Common myeloid progenitor, CD34-positive (primary cell): ENCODE measurements at regions not wholly inside any gene's neighbourhood (a gene's known extent, or its start where the extent isn't known, plus 50 kb on each side); places are given as distances from the start of the nearest gene placed in this dataset.

Experiments used
- CTCF ChIA-PET: fragments of 350-600 bp; sonication (Branson Sonifier 250); formaldehyde crosslinking; loops from one replicate; lab custom pipeline; 2021; ENCODE audit warnings: antibody characterized with exemption; lab: Charles Lee
- POLR2A ChIA-PET: fragments of 350-600 bp; sonication (Branson Sonifier 250); formaldehyde crosslinking; loops from one replicate; lab custom pipeline; 2021; ENCODE audit warnings: antibody characterized with exemption; lab: Charles Lee
- DNase-seq, 3 donors: peaks; one replicate each; pipeline versions ENCODE4 v3.0.0 to v3.0.0-alpha.2; 2013
- H3K27ac ChIP-seq, 2 experiments: 1 replicate in 1 of 2; 2 replicates in 1 of 2; pipeline ENCODE4 v1.7.0; 2013; ENCODE audit warnings: inconsistent platforms in 2 of 2, low read length in 2 of 2, mild to moderate bottlenecking in 2 of 2, low read depth in 1 of 2, moderate library complexity in 1 of 2; ENCODE audit not compliant: severe bottlenecking in 2 of 2, insufficient read depth in 1 of 2, poor library complexity in 1 of 2
- H3K27me3 ChIP-seq, 5 experiments: replicated peaks in 2 of 5; 1 replicate in 3 of 5; 2 replicates in 2 of 5; pipeline versions ENCODE4 v1.6.1 to v1.7.0; 2013; ENCODE audit warnings: low read length in 4 of 5, mild to moderate bottlenecking in 2 of 5, moderate library complexity in 2 of 5, inconsistent platforms in 1 of 5; ENCODE audit not compliant: insufficient read depth in 5 of 5, control insufficient read depth in 4 of 5
- H3K36me3 ChIP-seq, 4 experiments: 1 replicate in 2 of 4; 2 replicates in 2 of 4; pipeline versions ENCODE4 v1.6.1 to v1.7.0; 2013; ENCODE audit warnings: low read length in 3 of 4, control low read depth in 1 of 4, mild to moderate bottlenecking in 1 of 4; ENCODE audit not compliant: control insufficient read depth in 4 of 4, insufficient read depth in 4 of 4
- H3K4me1 ChIP-seq, 4 experiments: 1 replicate in 3 of 4; 2 replicates in 1 of 4; pipeline versions ENCODE4 v1.6.1 to v1.7.1; 2013; ENCODE audit warnings: low read length in 3 of 4, mild to moderate bottlenecking in 3 of 4, control low read depth in 1 of 4, inconsistent platforms in 1 of 4, moderate library complexity in 1 of 4; ENCODE audit not compliant: control insufficient read depth in 4 of 4, insufficient read depth in 4 of 4; ENCODE audit errors: control extremely low read depth in 1 of 4
- H3K4me3 ChIP-seq, 7 experiments: 1 replicate in 4 of 7; 2 replicates in 3 of 7; pipeline versions ENCODE4 v1.5.1 to v1.7.0; 2013; ENCODE audit warnings: mild to moderate bottlenecking in 7 of 7, low read length in 6 of 7, moderate library complexity in 6 of 7, inconsistent platforms in 2 of 7, low read depth in 2 of 7, control low read depth in 1 of 7; ENCODE audit not compliant: insufficient read depth in 4 of 7, control insufficient read depth in 1 of 7; ENCODE audit errors: extremely low read depth in 1 of 7
- H3K9me3 ChIP-seq, 5 experiments: 1 replicate in 4 of 5; 2 replicates in 1 of 5; pipeline versions ENCODE4 v1.6.1 to v1.7.1; 2013; ENCODE audit warnings: low read length in 4 of 5, mild to moderate bottlenecking in 2 of 5, inconsistent platforms in 1 of 5, low read depth in 1 of 5, moderate library complexity in 1 of 5; ENCODE audit not compliant: control insufficient read depth in 4 of 5, insufficient read depth in 2 of 5; ENCODE audit errors: control extremely low read depth in 1 of 5
- whole genome bisulfite sequencing: methylation state at CpG from one replicate; pipeline ENCODE4 v1.1.5; 2013; ENCODE audit not compliant: insufficient coverage; 5-methylcytosine and 5-hydroxymethylcytosine counted together

DNA sequence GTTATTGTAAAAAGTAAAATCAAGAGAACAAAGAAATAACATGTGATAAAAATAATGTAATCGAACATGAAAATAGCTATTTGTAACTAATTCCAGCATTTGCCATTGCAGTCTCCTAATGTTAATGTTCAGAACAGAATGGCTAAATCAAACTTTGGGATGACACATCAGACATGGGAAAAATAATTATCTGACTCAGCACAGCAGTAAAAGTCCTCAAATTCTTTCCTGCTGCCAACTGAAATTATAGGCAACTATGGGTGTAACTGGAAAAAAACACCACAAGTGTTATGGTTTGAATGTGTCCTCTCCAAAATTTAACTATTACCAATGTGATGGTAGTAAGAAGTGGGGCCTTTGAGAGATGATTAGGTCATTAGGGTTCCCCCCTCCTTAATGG, 446.7 kb downstream of the C3orf38 start:
- Histone ChIP-seq H3K9me3 (peaks cover 0 to 3% (median 0%) of the 10 kb centered on the region in 5 experiments), H3K4me3 (no peak overlapping the region), H3K4me1 (no peaks in the 10 kb centered on the region), H3K36me3 (no peaks in the 10 kb centered on the region), H3K27ac (no peak overlapping the region), H3K27me3 (no peaks in the 10 kb centered on the region)
- no peak for DNase-seq
- WGBS: no CpG with 5 or more reads among the region's 1 CpG
- ChIA-PET POLR2A (no interaction called here), CTCF (no interaction called here)

DNA sequence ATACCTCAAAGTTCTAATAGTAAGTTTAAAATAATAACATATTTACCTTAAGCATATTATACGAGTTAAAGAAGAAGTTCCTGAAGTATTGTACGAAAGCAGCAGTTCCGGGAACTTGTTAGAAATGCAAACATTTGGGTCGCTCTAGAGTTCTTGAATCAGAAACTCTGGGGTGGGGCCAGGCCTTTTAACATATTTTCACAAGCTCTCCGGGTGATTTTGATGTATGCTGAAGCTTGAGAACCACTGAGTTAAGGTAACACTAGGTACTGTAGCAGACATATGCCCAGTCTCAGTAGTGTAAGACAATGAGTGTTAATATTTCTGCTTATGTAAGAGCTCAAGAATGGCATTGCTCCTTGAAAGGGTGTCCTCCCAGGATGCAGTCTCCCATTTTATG, 461.1 kb downstream of the C3orf38 start:
- H3K4me3 ChIP-seq: no peak overlapping the region
- WGBS: 100% methylated on average over 4 of the region's 5 CpGs
- POLR2A ChIA-PET: no interaction called here
- H3K36me3 ChIP-seq: no peaks in the 10 kb centered on the region
- no peak overlapping the region for H3K27ac ChIP-seq
- no peaks in the 10 kb centered on the region for H3K9me3 ChIP-seq
- DNase-seq: no peak
- H3K27me3 ChIP-seq: no peaks in the 10 kb centered on the region
- H3K4me1 ChIP-seq: no peaks in the 10 kb centered on the region
- CTCF ChIA-PET: no interaction called here

DNA sequence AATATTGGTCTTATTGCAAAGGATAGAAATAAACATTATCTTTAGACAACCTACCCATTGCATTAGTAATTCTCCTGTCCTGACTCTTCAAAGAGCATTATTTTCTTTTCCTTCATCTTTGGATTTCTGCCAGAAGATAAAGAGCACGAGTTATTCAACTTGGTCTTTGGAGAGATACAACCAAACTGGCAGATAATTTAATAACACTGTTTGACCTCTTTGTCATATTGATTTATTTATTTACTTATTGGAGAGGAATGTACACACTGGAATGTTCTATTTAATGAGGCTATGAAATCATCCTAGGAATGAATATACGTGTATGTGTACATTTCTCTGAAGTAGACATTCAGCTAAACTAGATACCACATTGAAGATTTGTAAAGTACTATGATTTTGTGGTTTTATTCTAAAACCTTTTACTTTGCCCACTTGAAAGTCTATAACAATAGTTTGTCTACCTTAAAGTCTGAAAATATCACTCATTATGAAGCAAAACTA, 462.1 kb downstream of the C3orf38 start:
- no CpG with 5 or more reads among the region's 2 CpGs for WGBS
- no peak overlapping the region for H3K27ac ChIP-seq
- no peaks in the 10 kb centered on the region for H3K36me3 ChIP-seq
- POLR2A ChIA-PET: no interaction called here
- H3K9me3 ChIP-seq: no peaks in the 10 kb centered on the region
- no peak for DNase-seq
- H3K4me3 ChIP-seq: no peak overlapping the region
- CTCF ChIA-PET: no interaction called here
- H3K4me1 ChIP-seq: no peaks in the 10 kb centered on the region
- no peaks in the 10 kb centered on the region for H3K27me3 ChIP-seq

DNA sequence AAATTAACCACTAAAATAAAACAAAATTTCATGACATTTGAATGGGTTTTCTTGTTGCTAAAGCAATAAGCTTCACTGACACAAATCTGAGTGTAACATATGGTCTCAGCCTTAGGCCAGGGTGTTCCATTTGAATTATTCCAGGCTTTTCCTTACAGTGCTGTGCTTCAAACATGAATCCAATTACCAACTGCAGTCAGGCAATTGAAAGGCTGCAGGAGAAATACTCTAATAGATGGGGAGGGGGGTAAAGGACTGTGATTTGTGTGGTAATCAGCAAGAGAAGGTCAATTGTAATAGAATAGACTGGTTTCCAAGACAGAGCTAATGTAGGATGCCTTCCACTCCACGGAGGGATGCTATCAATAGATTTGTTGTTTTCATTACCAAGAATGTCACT, 466.7 kb downstream of the C3orf38 start:
- H3K36me3 ChIP-seq: no peaks in the 10 kb centered on the region
- no peak overlapping the region for H3K27ac ChIP-seq
- ChIA-PET CTCF (no interaction called here), POLR2A (no interaction called here)
- no peaks in the 10 kb centered on the region for H3K9me3 ChIP-seq
- no peak overlapping the region for H3K4me3 ChIP-seq
- no peak for DNase-seq
- no CpG with 5 or more reads among the region's 1 CpG for WGBS
- H3K27me3 ChIP-seq: no peaks in the 10 kb centered on the region
- peaks cover 0 to 3% (median 0%) of the 10 kb centered on the region in 4 experiments for H3K4me1 ChIP-seq

DNA sequence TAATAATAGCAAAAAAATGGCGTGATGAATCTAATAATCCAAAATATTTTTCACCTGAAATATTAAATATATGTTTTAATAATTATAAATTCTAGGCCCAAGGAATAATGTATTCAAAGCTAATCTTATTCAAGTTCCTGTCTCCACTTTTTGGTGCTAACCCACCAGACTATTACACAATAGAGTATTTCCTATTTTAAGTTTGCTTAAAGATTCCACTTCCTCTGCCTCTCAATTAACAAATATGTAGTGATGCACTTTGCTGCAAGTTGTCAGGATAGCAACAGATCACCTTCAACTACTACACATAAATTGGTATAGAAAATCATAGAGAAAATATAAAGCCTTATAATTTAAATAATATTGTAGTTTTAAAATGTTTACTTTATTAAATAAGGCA, 467.5 kb downstream of the C3orf38 start:
- Histone ChIP-seq H3K36me3 (no peaks in the 10 kb centered on the region), H3K9me3 (no peaks in the 10 kb centered on the region), H3K27me3 (no peaks in the 10 kb centered on the region), H3K27ac (no peak overlapping the region), H3K4me3 (no peak overlapping the region), H3K4me1 (peaks cover 0 to 3% (median 0%) of the 10 kb centered on the region in 4 experiments)
- CTCF ChIA-PET: interaction anchor here (0.9 kb wide), 1 partner anchor 34 kb away, joined by 3 read pairs; no protein-coding TSS in a partner anchor
- no CpG with 5 or more reads among the region's 1 CpG for WGBS
- no peak for DNase-seq
- POLR2A ChIA-PET: no interaction called here

DNA sequence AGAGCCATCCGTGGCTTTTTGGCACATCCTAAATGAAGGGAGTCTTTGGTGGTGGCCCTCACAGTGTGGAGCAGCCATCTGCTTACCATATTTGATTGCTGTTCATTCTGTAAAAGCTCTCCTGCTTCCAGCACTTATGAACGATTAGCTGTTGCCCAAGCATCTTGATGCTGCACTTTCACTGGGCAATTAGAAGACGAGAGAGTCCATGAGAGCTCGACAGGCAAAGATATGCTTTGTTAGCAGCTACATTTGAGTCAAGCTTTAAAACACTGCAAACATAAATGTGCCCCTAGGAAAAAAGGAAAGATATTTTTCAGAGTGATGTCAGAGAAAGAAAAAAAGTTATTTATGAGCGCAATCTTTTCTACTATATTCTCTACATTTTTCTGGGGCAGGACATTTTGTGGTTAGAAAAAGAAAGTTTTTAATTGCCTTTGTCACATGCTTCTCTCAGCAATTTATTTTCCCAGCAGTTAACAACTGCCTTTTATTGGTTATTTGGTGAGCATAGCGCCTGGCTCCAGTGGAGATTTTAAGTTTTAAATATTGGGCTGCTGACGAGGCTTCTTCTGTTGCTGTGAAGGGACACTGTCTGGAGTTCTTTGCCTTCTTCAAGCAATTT, 468.4 kb downstream of the C3orf38 start:
- no peaks in the 10 kb centered on the region for H3K9me3 ChIP-seq
- ChIA-PET POLR2A (no interaction called here), CTCF (interaction anchor here (0.9 kb wide), 1 partner anchor 35 kb away, joined by 3 read pairs; no protein-coding TSS in a partner anchor)
- no peaks in the 10 kb centered on the region for H3K27me3 ChIP-seq
- H3K4me3 ChIP-seq: no peak overlapping the region
- 98% methylated on average over 4 of the region's 7 CpGs for WGBS
- no peak overlapping the region for H3K27ac ChIP-seq
- DNase-seq: no peak
- H3K4me1 ChIP-seq: peaks cover 0 to 3% (median 0%) of the 10 kb centered on the region in 4 experiments
- H3K36me3 ChIP-seq: no peaks in the 10 kb centered on the region

DNA sequence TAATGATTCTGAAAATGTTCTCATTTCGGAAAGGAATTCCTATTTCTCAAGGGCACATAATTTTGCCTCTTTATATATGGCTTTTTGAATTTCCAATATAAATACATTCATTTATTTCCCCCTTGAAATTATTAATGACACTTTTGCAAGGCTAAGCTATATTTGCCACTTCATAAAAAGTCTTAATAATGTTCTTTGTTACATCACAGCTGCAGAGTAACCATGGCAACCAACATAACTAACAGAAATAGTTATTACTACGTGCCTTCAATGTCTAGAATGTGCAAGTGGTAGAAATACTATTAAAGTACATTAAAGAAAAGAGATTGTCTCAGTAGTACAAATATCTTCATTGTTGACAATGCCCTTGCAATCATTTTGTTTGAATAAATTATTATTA, 471.8 kb downstream of the C3orf38 start:
- no CpG with 5 or more reads among the region's 2 CpGs for WGBS
- no peak for DNase-seq
- no peaks in the 10 kb centered on the region for H3K27me3 ChIP-seq

More for the DNA sequence above, 471.8 kb downstream of the C3orf38 start:
- H3K9me3 ChIP-seq: no peaks in the 10 kb centered on the region
- ChIA-PET POLR2A (no interaction called here), CTCF (no interaction called here)
- H3K4me3 ChIP-seq: no peak overlapping the region
- no peak overlapping the region for H3K27ac ChIP-seq
- no peaks in the 10 kb centered on the region for H3K36me3 ChIP-seq
- H3K4me1 ChIP-seq: peaks cover 0 to 3% (median 0%) of the 10 kb centered on the region in 4 experiments
